HepG2 (cell line): ENCODE measurements at regions not wholly inside any gene's neighbourhood (a gene's known extent, or its start where the extent isn't known, plus 50 kb on each side); places are given as distances from the start of the nearest gene placed in this dataset.

Experiments used
- ATF3 ChIP-seq: sonication (generic); formaldehyde crosslinking; IDR thresholded peaks from 2 replicates; pipeline ENCODE4 v1.4.0; 2020; ENCODE audit warnings: missing genetic modification reagents
- CTCF ChIP-seq: sonication (generic); formaldehyde crosslinking; IDR thresholded peaks from 2 replicates; pipeline ENCODE4 v1.5.0; 2020; ENCODE audit warnings: mild to moderate bottlenecking, missing genetic modification reagents, moderate library complexity
- IRF9 ChIP-seq: sonication (generic); formaldehyde crosslinking; IDR thresholded peaks from 2 replicates; pipeline ENCODE4 v1.8.0; 2022; ENCODE audit warnings: missing genetic modification reagents, mild to moderate bottlenecking, borderline replicate concordance
- POLR2A ChIP-seq, 2 experiments: IDR thresholded peaks; 2 replicates each; pipeline ENCODE4 v1.6.1; 2011; ENCODE audit warnings: low read depth in 2 of 2, low read length in 2 of 2, mild to moderate bottlenecking in 1 of 2, moderate library complexity in 1 of 2; ENCODE audit not compliant: insufficient read depth in 1 of 2
- TP53 ChIP-seq: sonication (generic); formaldehyde crosslinking; conservative IDR thresholded peaks from 2 replicates; pipeline ENCODE4 v1.4.0; 2020; ENCODE audit warnings: missing genetic modification reagents
- ZNF12 ChIP-seq: sonication (generic); formaldehyde crosslinking; IDR thresholded peaks from 2 replicates; pipeline ENCODE4 v1.5.0; 2020; ENCODE audit warnings: missing genetic modification reagents
- ZNF326 ChIP-seq: sonication (generic); formaldehyde crosslinking; IDR thresholded peaks from 2 replicates; pipeline ENCODE4 v1.4.0; 2020; ENCODE audit warnings: missing genetic modification reagents, borderline replicate concordance

- TF ChIP-seq ZNF326 (CRISPR knock-in tag) (no peak), ZNF12 (CRISPR knock-in tag) (no peak), TP53 (CRISPR knock-in tag) (no peak), IRF9 (CRISPR knock-in tag) (no peak), POLR2A (IDR thresholded peaks at IDR 0.05; ENCODE audit: insufficient read depth in 1 of 2, low read depth in 2 of 2, low read length in 2 of 2) (no peak), ATF3 (CRISPR knock-in tag) (no peak), CTCF (no peak)
Measured at GRCh38 chr5:175377816-175378215, 66.2 kb downstream of the DRD1 start.
